HEK293 (cell line): ENCODE measurements at regions not wholly inside any gene's neighbourhood (a gene's known extent, or its start where the extent isn't known, plus 50 kb on each side); places are given as distances from the start of the nearest gene placed in this dataset.

Experiments used
- CTCF ChIA-PET: fragments of 350-600 bp; formaldehyde crosslinking; extraction: SDS; loops from one replicate; lab custom pipeline; 2021; ENCODE audit warnings: antibody characterized with exemption; lab: Yijun Ruan, JAX
- POLR2A ChIA-PET: fragments of 300-600 bp; formaldehyde crosslinking; extraction: SDS; loops from one replicate; lab custom pipeline; 2020; ENCODE audit warnings: antibody characterized with exemption, inconsistent platforms; lab: Yijun Ruan, JAX
- H3K27ac ChIP-seq: fragments of 200-500 bp; sonication (Bioruptor generic); 2 replicates; pipeline ENCODE4 v1.5.1; 2014; ENCODE audit warnings: low read depth, low read length, control low read depth, inconsistent platforms; ENCODE audit errors: extremely low read depth
- H3K36me3 ChIP-seq, 2 experiments: fragments of 200-500 bp in 1 of 2; sonication (Bioruptor generic) in 1 of 2; 1 replicate in 1 of 2; 2 replicates in 1 of 2; pipeline ENCODE4 v1.5.1; 2014 to 2017; ENCODE audit warnings: inconsistent platforms in 2 of 2, low read length in 2 of 2; ENCODE audit not compliant: control insufficient read depth in 2 of 2, insufficient read depth in 1 of 2
- H3K4me1 ChIP-seq: fragments of 200-500 bp; sonication (Bioruptor generic); 2 replicates; pipeline ENCODE4 v1.5.1; 2014; ENCODE audit warnings: mild to moderate bottlenecking, low read length, inconsistent platforms; ENCODE audit not compliant: control insufficient read depth, insufficient read depth
- H3K4me3 ChIP-seq: 2 replicates; pipeline ENCODE4 v1.5.1; 2011; ENCODE audit warnings: low read depth, mild to moderate bottlenecking, control low read depth, low read length, moderate library complexity
- H3K9me3 ChIP-seq: fragments of 200-500 bp; sonication (Bioruptor generic); 2 replicates; pipeline ENCODE4 v1.5.1; 2014; ENCODE audit warnings: low read depth, low read length, inconsistent platforms; ENCODE audit not compliant: control insufficient read depth, insufficient read depth
- EGR2 ChIP-seq: fragments of 450-650 bp; formaldehyde crosslinking; IDR thresholded peaks from 2 replicates; pipeline ENCODE4 v1.5.1; 2016; ENCODE audit warnings: low read depth, missing biosample characterization, missing genetic modification characterization
- RBAK ChIP-seq: fragments of 450-650 bp; formaldehyde crosslinking; IDR thresholded peaks from 2 replicates; pipeline ENCODE4 v1.5.1; 2016; ENCODE audit warnings: missing biosample characterization, missing genetic modification characterization
- TCF7L2 ChIP-seq: IDR thresholded peaks from 2 replicates; pipeline ENCODE4 v1.6.1; 2011; ENCODE audit warnings: low read depth, mild to moderate bottlenecking, inconsistent platforms, low read length, moderate library complexity, borderline replicate concordance
- YY2 ChIP-seq: fragments of 450-650 bp; formaldehyde crosslinking; IDR thresholded peaks from 2 replicates; pipeline ENCODE4 v1.5.1; 2016; ENCODE audit warnings: missing biosample characterization, missing genetic modification characterization
- ZBTB21 ChIP-seq: fragments of 450-650 bp; formaldehyde crosslinking; IDR thresholded peaks from 2 replicates; pipeline ENCODE4 v1.5.1; 2017; ENCODE audit warnings: missing biosample characterization, missing genetic modification characterization
- ZBTB8A ChIP-seq: fragments of 450-650 bp; formaldehyde crosslinking; IDR thresholded peaks from 2 replicates; pipeline ENCODE4 v1.5.1; 2016; ENCODE audit warnings: missing biosample characterization, missing genetic modification characterization
- ZNF114 ChIP-seq: fragments of 450-650 bp; formaldehyde crosslinking; IDR thresholded peaks from 2 replicates; pipeline ENCODE4 v1.5.0; 2017; ENCODE audit warnings: missing biosample characterization, missing genetic modification characterization
- ZNF121 ChIP-seq: fragments of 450-650 bp; formaldehyde crosslinking; IDR thresholded peaks from 2 replicates; pipeline ENCODE4 v1.5.1; 2016; ENCODE audit warnings: missing biosample characterization, missing genetic modification characterization
- ZNF146 ChIP-seq: fragments of 450-650 bp; formaldehyde crosslinking; IDR thresholded peaks from 2 replicates; pipeline ENCODE4 v1.5.1; 2016; ENCODE audit warnings: missing biosample characterization, missing genetic modification characterization
- ZNF221 ChIP-seq: fragments of 450-650 bp; formaldehyde crosslinking; IDR thresholded peaks from 2 replicates; pipeline ENCODE4 v1.5.1; 2017; ENCODE audit warnings: missing biosample characterization, missing genetic modification characterization, borderline replicate concordance
- ZNF23 ChIP-seq: fragments of 450-650 bp; formaldehyde crosslinking; IDR thresholded peaks from 2 replicates; pipeline ENCODE4 v1.5.1; 2016; ENCODE audit warnings: missing biosample characterization, missing genetic modification characterization, borderline replicate concordance
- ZNF48 ChIP-seq: fragments of 450-650 bp; formaldehyde crosslinking; IDR thresholded peaks from 2 replicates; pipeline ENCODE4 v1.5.1; 2016; ENCODE audit warnings: missing biosample characterization, missing genetic modification characterization
- ZNF514 ChIP-seq: fragments of 450-650 bp; formaldehyde crosslinking; IDR thresholded peaks from 2 replicates; pipeline ENCODE4 v1.5.1; 2016; ENCODE audit warnings: missing biosample characterization, missing genetic modification characterization
- ZNF610 ChIP-seq: fragments of 450-650 bp; formaldehyde crosslinking; IDR thresholded peaks from 2 replicates; pipeline ENCODE4 v1.5.1; 2016; ENCODE audit warnings: missing biosample characterization, missing genetic modification characterization, borderline replicate concordance
- ZNF623 ChIP-seq: fragments of 450-650 bp; formaldehyde crosslinking; IDR thresholded peaks from 2 replicates; pipeline ENCODE4 v1.5.1; 2016; ENCODE audit warnings: missing biosample characterization, missing genetic modification characterization
- ZNF785 ChIP-seq: fragments of 450-650 bp; formaldehyde crosslinking; IDR thresholded peaks from 2 replicates; pipeline ENCODE4 v1.5.1; 2016; ENCODE audit warnings: missing biosample characterization, missing genetic modification characterization
- ZSCAN16 ChIP-seq: fragments of 450-650 bp; formaldehyde crosslinking; IDR thresholded peaks from 2 replicates; pipeline ENCODE4 v1.5.1; 2016; ENCODE audit warnings: missing biosample characterization, missing genetic modification characterization
- ZSCAN23 ChIP-seq: fragments of 450-650 bp; formaldehyde crosslinking; IDR thresholded peaks from 2 replicates; pipeline ENCODE4 v1.5.1; 2016; ENCODE audit warnings: missing biosample characterization, missing genetic modification characterization
- TF ChIP-seq, protein P1 (sequence below): fragments of 450-650 bp; formaldehyde crosslinking; IDR thresholded peaks from 2 replicates; pipeline ENCODE4 v1.5.1; 2016; ENCODE audit warnings: missing biosample characterization, missing genetic modification characterization
- TF ChIP-seq, protein P2 (sequence below): fragments of 450-650 bp; formaldehyde crosslinking; IDR thresholded peaks from 2 replicates; pipeline ENCODE4 v1.5.1; 2016; ENCODE audit warnings: missing biosample characterization, missing genetic modification characterization
- TF ChIP-seq, protein P3 (sequence below): fragments of 450-650 bp; formaldehyde crosslinking; IDR thresholded peaks from 2 replicates; pipeline ENCODE4 v1.5.1; 2016; ENCODE audit warnings: missing biosample characterization, missing genetic modification characterization
- TF ChIP-seq, protein P4 (sequence below): fragments of 450-650 bp; formaldehyde crosslinking; IDR thresholded peaks from 2 replicates; pipeline ENCODE4 v1.5.1; 2016; ENCODE audit warnings: missing biosample characterization, missing genetic modification characterization
- TF ChIP-seq, protein P5 (sequence below): fragments of 450-650 bp; formaldehyde crosslinking; IDR thresholded peaks from 2 replicates; pipeline ENCODE4 v1.5.1; 2016; ENCODE audit warnings: missing biosample characterization, missing genetic modification characterization

DNA sequence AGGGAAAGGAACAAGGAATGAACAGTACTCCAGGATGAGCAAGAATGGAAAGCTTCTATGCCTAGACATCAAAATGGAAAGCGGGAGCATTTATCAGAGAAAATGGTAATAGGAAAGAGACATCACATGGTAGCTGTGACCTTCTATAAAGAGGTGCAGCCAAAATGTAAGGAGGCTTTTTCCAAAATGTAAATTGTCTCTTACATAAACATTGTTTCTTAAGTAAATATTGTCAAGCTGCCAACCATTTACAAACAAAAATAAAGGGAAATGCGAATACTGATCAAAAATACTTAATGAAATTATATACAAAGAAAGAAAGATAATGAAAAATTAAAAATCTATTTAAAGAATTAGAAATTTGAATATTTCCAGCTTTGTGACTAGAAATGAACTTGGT lies 55.0 kb upstream of the RASGEF1B start:
- H3K4me3 ChIP-seq: no peak overlapping the region
- no peaks in the 10 kb centered on the region for H3K4me1 ChIP-seq
- ChIA-PET POLR2A (no interaction called here), CTCF (no interaction called here)
- TF ChIP-seq, protein P1, sequence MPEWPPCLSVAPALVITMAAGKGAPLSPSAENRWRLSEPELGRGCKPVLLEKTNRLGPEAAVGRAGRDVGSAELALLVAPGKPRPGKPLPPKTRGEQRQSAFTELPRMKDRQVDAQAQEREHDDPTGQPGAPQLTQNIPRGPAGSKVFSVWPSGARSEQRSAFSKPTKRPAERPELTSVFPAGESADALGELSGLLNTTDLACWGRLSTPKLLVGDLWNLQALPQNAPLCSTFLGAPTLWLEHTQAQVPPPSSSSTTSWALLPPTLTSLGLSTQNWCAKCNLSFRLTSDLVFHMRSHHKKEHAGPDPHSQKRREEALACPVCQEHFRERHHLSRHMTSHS (tag by site-specific recombination): no peak
- TF ChIP-seq ZNF114: no peak
- TF ChIP-seq ZNF146 (tag by site-specific recombination): no peak
- TF ChIP-seq ZNF48: no peak
- no peak for TF ChIP-seq ZSCAN23 (tag by site-specific recombination)
- TF ChIP-seq ZNF610 (tag by site-specific recombination): no peak
- no peak for TF ChIP-seq ZBTB21 (tag by site-specific recombination)
- TF ChIP-seq ZNF623: no peak
- TF ChIP-seq, protein P2, sequence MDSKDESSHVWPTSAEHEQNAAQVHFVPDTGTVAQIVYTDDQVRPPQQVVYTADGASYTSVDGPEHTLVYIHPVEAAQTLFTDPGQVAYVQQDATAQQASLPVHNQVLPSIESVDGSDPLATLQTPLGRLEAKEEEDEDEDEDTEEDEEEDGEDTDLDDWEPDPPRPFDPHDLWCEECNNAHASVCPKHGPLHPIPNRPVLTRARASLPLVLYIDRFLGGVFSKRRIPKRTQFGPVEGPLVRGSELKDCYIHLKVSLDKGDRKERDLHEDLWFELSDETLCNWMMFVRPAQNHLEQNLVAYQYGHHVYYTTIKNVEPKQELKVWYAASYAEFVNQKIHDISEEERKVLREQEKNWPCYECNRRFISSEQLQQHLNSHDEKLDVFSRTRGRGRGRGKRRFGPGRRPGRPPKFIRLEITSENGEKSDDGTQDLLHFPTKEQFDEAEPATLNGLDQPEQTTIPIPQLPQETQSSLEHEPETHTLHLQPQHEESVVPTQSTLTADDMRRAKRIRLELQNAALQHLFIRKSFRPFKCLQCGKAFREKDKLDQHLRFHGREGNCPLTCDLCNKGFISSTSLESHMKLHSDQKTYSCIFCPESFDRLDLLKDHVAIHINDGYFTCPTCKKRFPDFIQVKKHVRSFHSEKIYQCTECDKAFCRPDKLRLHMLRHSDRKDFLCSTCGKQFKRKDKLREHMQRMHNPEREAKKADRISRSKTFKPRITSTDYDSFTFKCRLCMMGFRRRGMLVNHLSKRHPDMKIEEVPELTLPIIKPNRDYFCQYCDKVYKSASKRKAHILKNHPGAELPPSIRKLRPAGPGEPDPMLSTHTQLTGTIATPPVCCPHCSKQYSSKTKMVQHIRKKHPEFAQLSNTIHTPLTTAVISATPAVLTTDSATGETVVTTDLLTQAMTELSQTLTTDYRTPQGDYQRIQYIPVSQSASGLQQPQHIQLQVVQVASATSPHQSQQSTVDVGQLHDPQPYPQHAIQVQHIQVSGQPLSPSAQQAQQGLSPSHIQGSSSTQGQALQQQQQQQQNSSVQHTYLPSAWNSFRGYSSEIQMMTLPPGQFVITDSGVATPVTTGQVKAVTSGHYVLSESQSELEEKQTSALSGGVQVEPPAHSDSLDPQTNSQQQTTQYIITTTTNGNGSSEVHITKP (tag by site-specific recombination): no peak
- H3K36me3 ChIP-seq: no peaks in the 10 kb centered on the region
- no peak overlapping the region for H3K27ac ChIP-seq
- H3K9me3 ChIP-seq: no peaks in the 10 kb centered on the region

DNA sequence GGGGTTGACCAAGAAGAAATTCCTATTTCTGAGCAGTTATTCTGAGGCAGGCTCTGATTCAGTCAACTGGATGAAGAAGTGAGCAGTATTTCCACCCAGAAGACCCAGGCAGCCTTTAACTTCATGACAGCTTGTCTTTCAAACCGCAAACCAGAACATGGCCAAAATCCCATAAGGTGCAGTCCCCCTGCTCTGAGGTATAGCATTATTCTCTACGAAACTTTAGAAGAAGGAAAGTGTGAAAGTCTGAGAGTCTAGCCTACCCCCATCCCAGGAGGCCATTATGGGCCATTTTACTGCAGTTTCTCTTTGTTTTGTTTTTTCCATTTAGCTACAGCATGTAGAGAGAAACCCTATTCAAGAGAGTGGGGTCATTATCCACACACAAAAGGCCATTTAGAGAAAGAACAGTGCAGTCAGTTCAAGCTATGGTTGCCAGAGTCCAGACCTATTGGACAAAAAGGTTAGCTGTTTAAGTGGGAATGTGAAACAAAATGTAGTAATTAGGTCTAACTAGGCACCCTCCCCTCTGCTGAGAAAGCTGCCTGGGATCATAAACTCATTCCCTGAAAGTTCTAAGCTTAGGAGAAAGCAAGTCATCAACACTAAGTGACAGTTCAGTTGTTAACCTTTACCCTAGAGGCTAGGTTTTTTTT lies 52.1 kb upstream of the RASGEF1B start:
- CTCF ChIA-PET: interaction anchor here (1.0 kb wide), 1 partner anchor 13 kb away, joined by 3 read pairs; no protein-coding TSS in a partner anchor

More for the DNA sequence above, 52.1 kb upstream of the RASGEF1B start:
- no peaks in the 10 kb centered on the region for H3K36me3 ChIP-seq
- TF ChIP-seq TCF7L2: no peak
- TF ChIP-seq RBAK (tag by site-specific recombination): no peak
- TF ChIP-seq YY2: no peak
- no peak for TF ChIP-seq EGR2 (tag by site-specific recombination)
- TF ChIP-seq ZNF121 (tag by site-specific recombination): no peak
- TF ChIP-seq, protein P1 (tag by site-specific recombination): no peak
- TF ChIP-seq, protein P3, sequence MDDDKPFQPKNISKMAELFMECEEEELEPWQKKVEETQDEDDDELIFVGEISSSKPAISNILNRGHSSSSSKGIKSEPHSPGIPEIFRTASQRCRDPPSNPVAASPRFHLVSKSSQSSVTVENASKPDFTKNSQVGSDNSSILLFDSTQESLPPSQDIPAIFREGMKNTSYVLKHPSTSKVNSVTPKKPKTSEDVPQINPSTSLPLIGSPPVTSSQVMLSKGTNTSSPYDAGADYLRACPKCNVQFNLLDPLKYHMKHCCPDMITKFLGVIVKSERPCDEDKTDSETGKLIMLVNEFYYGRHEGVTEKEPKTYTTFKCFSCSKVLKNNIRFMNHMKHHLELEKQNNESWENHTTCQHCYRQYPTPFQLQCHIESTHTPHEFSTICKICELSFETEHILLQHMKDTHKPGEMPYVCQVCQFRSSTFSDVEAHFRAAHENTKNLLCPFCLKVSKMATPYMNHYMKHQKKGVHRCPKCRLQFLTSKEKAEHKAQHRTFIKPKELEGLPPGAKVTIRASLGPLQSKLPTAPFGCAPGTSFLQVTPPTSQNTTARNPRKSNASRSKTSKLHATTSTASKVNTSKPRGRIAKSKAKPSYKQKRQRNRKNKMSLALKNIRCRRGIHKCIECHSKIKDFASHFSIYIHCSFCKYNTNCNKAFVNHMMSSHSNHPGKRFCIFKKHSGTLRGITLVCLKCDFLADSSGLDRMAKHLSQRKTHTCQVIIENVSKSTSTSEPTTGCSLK: no peak
- TF ChIP-seq ZBTB8A (tag by site-specific recombination): no peak
- no peak for TF ChIP-seq ZNF785
- no peak for TF ChIP-seq ZNF23 (tag by site-specific recombination)
- no peak for TF ChIP-seq ZNF221 (tag by site-specific recombination)
- no peak for TF ChIP-seq ZSCAN16
- no peak for TF ChIP-seq ZNF48
- TF ChIP-seq ZNF514 (tag by site-specific recombination): no peak
- TF ChIP-seq, protein P4, sequence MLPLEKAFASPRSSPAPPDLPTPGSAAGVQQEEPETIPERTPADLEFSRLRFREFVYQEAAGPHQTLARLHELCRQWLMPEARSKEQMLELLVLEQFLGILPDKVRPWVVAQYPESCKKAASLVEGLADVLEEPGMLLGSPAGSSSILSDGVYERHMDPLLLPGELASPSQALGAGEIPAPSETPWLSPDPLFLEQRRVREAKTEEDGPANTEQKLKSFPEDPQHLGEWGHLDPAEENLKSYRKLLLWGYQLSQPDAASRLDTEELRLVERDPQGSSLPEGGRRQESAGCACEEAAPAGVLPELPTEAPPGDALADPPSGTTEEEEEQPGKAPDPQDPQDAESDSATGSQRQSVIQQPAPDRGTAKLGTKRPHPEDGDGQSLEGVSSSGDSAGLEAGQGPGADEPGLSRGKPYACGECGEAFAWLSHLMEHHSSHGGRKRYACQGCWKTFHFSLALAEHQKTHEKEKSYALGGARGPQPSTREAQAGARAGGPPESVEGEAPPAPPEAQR (tag by site-specific recombination): no peak
- TF ChIP-seq, protein P5, sequence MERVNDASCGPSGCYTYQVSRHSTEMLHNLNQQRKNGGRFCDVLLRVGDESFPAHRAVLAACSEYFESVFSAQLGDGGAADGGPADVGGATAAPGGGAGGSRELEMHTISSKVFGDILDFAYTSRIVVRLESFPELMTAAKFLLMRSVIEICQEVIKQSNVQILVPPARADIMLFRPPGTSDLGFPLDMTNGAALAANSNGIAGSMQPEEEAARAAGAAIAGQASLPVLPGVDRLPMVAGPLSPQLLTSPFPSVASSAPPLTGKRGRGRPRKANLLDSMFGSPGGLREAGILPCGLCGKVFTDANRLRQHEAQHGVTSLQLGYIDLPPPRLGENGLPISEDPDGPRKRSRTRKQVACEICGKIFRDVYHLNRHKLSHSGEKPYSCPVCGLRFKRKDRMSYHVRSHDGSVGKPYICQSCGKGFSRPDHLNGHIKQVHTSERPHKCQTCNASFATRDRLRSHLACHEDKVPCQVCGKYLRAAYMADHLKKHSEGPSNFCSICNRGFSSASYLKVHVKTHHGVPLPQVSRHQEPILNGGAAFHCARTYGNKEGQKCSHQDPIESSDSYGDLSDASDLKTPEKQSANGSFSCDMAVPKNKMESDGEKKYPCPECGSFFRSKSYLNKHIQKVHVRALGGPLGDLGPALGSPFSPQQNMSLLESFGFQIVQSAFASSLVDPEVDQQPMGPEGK (tag by site-specific recombination): no peak
- no peak overlapping the region for H3K4me3 ChIP-seq
- POLR2A ChIA-PET: no interaction called here
- H3K4me1 ChIP-seq: no peaks in the 10 kb centered on the region
- no peak overlapping the region for H3K27ac ChIP-seq
- no peaks in the 10 kb centered on the region for H3K9me3 ChIP-seq
